WTC11 (cell line): ENCODE measurements at regions not wholly inside any gene's neighbourhood (a gene's known extent, or its start where the extent isn't known, plus 50 kb on each side); places are given as distances from the start of the nearest gene placed in this dataset.

Source experiments
- ATAC-seq: fragments of 200-7000 bp; cut with Tn5 transposase; 2 replicates; pipeline ENCODE4 v1.10.0; 2021; ENCODE audit warnings: mild to moderate bottlenecking, moderate library complexity
- CTCF ChIA-PET: fragments of 300-600 bp; sonication (Branson Sonifier 250); formaldehyde crosslinking; loops from one replicate; lab custom pipeline; 2021; ENCODE audit warnings: antibody characterized with exemption; lab: Charles Lee
- POLR2A ChIA-PET: fragments of 350-600 bp; sonication (Branson Sonifier 250); formaldehyde crosslinking; loops from one replicate; lab custom pipeline; 2021; ENCODE audit warnings: antibody characterized with exemption; lab: Charles Lee
- DNase-seq: peaks from one replicate; pipeline ENCODE4 v3.0.0; 2021; ENCODE audit warnings: low spot score
- H3K27ac Mint-ChIP-seq: 2 replicates; pipeline ENCODE4 v1.8.0; 2021; ENCODE audit warnings: mixed read lengths
- H3K27me3 Mint-ChIP-seq: 2 replicates; pipeline ENCODE4 v1.8.0; 2021; ENCODE audit warnings: low read depth, mild to moderate bottlenecking, moderate library complexity, mixed read lengths
- H3K36me3 Mint-ChIP-seq: 2 replicates; pipeline ENCODE4 v1.8.0; 2021; ENCODE audit warnings: mixed read lengths
- H3K4me1 Mint-ChIP-seq: 2 replicates; pipeline ENCODE4 v1.8.0; 2022; ENCODE audit warnings: mixed read lengths
- H3K4me3 Mint-ChIP-seq: 2 replicates; pipeline ENCODE4 v1.8.0; 2021; ENCODE audit warnings: mild to moderate bottlenecking, moderate library complexity, mixed read lengths
- H3K9me3 Mint-ChIP-seq: 2 replicates; pipeline ENCODE4 v1.8.0; 2021; ENCODE audit warnings: mixed read lengths
- ATF3 ChIP-seq: sonication (generic); formaldehyde crosslinking; conservative IDR thresholded peaks from 2 replicates; pipeline ENCODE4 v1.8.1; 2022; ENCODE audit warnings: mild to moderate bottlenecking, missing genetic modification reagents
- E2F5 ChIP-seq: sonication (generic); formaldehyde crosslinking; IDR thresholded peaks from 2 replicates; pipeline ENCODE4 v1.8.1; 2022; ENCODE audit warnings: mild to moderate bottlenecking, moderate library complexity, missing genetic modification reagents
- ELF4 ChIP-seq: sonication (generic); formaldehyde crosslinking; IDR thresholded peaks from 2 replicates; pipeline ENCODE4 v1.8.1; 2022; ENCODE audit warnings: low read depth, mild to moderate bottlenecking, moderate library complexity, missing genetic modification reagents
- ERG ChIP-seq: fragments of 250-450 bp; sonication (Bioruptor Pico); IDR thresholded peaks from 2 replicates; pipeline ENCODE4 v1.8.0; 2021; ENCODE audit warnings: mild to moderate bottlenecking
- ETV6 ChIP-seq: sonication (generic); formaldehyde crosslinking; IDR thresholded peaks from 2 replicates; pipeline ENCODE4 v1.8.1; 2022; ENCODE audit warnings: mild to moderate bottlenecking, missing genetic modification reagents
- FOXK1 ChIP-seq: sonication (generic); formaldehyde crosslinking; IDR thresholded peaks from 2 replicates; pipeline ENCODE4 v1.8.0; 2022; ENCODE audit warnings: mild to moderate bottlenecking, moderate library complexity, missing genetic modification reagents
- GRHL2 ChIP-seq: fragments of 250-450 bp; sonication (Bioruptor Pico); IDR thresholded peaks from 2 replicates; pipeline ENCODE4 v1.8.0; 2022; ENCODE audit warnings: mild to moderate bottlenecking, moderate library complexity; ENCODE audit not compliant: insufficient replicate concordance, severe bottlenecking
- HMGA2 ChIP-seq: fragments of 250-450 bp; sonication (Bioruptor Pico); IDR thresholded peaks from 2 replicates; pipeline ENCODE4 v1.4.0; 2021; ENCODE audit warnings: mild to moderate bottlenecking, moderate library complexity
- IRF1 ChIP-seq: sonication (generic); formaldehyde crosslinking; IDR thresholded peaks from 2 replicates; pipeline ENCODE4 v1.8.0; 2023; ENCODE audit warnings: missing genetic modification reagents
- JAZF1 ChIP-seq: fragments of 250-450 bp; sonication (Bioruptor Pico); IDR thresholded peaks from 2 replicates; pipeline ENCODE4 v1.9.0; 2021; ENCODE audit warnings: moderate library complexity, mild to moderate bottlenecking, inconsistent platforms
- NFATC4 ChIP-seq: fragments of 250-450 bp; sonication (Bioruptor Pico); IDR thresholded peaks from 2 replicates; pipeline ENCODE4 v1.9.0; 2021; ENCODE audit warnings: mild to moderate bottlenecking
- NR3C1 ChIP-seq: sonication (generic); formaldehyde crosslinking; conservative IDR thresholded peaks from 2 replicates; pipeline ENCODE4 v1.8.1; 2023; ENCODE audit warnings: low read depth, mild to moderate bottlenecking, missing genetic modification reagents
- SMAD4 ChIP-seq: sonication (generic); formaldehyde crosslinking; IDR thresholded peaks from 2 replicates; pipeline ENCODE4 v1.8.0; 2022; ENCODE audit warnings: mild to moderate bottlenecking, missing genetic modification reagents
- SP1 ChIP-seq: sonication (generic); formaldehyde crosslinking; conservative IDR thresholded peaks from 2 replicates; pipeline ENCODE4 v1.8.1; 2022; ENCODE audit warnings: missing genetic modification reagents
- STAT6 ChIP-seq: sonication (generic); formaldehyde crosslinking; conservative IDR thresholded peaks from 2 replicates; pipeline ENCODE4 v1.8.1; 2023; ENCODE audit warnings: mild to moderate bottlenecking, low read depth, missing genetic modification reagents, moderate library complexity
- TCF7 ChIP-seq: sonication (generic); formaldehyde crosslinking; IDR thresholded peaks from 2 replicates; pipeline ENCODE4 v1.8.0; 2022; ENCODE audit warnings: mild to moderate bottlenecking, low read depth, missing genetic modification reagents, moderate library complexity
- ZNF138 ChIP-seq: sonication (generic); formaldehyde crosslinking; conservative IDR thresholded peaks from 2 replicates; pipeline ENCODE4 v1.8.1; 2022; ENCODE audit warnings: mild to moderate bottlenecking, moderate library complexity, missing genetic modification reagents
- ZNF281 ChIP-seq: sonication (generic); formaldehyde crosslinking; IDR thresholded peaks from 2 replicates; pipeline ENCODE4 v1.8.0; 2023; ENCODE audit warnings: mild to moderate bottlenecking, missing genetic modification reagents
- ZNF317 ChIP-seq: sonication (generic); formaldehyde crosslinking; IDR thresholded peaks from 2 replicates; pipeline ENCODE4 v1.8.1; 2023; ENCODE audit warnings: low read depth, mild to moderate bottlenecking, moderate library complexity, missing genetic modification reagents, borderline replicate concordance
- ZNF532 ChIP-seq: fragments of 250-450 bp; sonication (Bioruptor Pico); IDR thresholded peaks from 2 replicates; pipeline ENCODE4 v1.9.0; 2021; ENCODE audit warnings: mild to moderate bottlenecking, borderline replicate concordance

GRCh38 chr22:47512617-47513016 lies 750.2 kb downstream of the TBC1D22A start:
- DNase-seq: no peak
- TF ChIP-seq JAZF1: no peak
- no peak for TF ChIP-seq ATF3
- no peak for TF ChIP-seq IRF1 (CRISPR knock-in tag)
- TF ChIP-seq ZNF281 (CRISPR knock-in tag): no peak
- no peak for TF ChIP-seq HMGA2 (CRISPR knock-in tag)
- no peak for TF ChIP-seq TCF7
- no peak for TF ChIP-seq SMAD4 (CRISPR knock-in tag)
- no peak for TF ChIP-seq SP1
- TF ChIP-seq NR3C1: no peak
- TF ChIP-seq, all 79 proteins: peak for 0
- H3K4me1 Mint-ChIP-seq: no peaks in the 10 kb centered on the region
- POLR2A ChIA-PET: no interaction called here
- CTCF ChIA-PET: interaction anchor here (0.5 kb wide), 1 partner anchor 36 kb away, joined by 5 read pairs; no protein-coding TSS in a partner anchor
- peaks cover 20% of the 10 kb centered on the region for H3K9me3 Mint-ChIP-seq
- ATAC-seq: no peak
- H3K4me3 Mint-ChIP-seq: no peak overlapping the region
- peaks cover 17% of the 10 kb centered on the region for H3K36me3 Mint-ChIP-seq
- peaks cover 10% of the 10 kb centered on the region; the same call in 1 of the 2 replicates for H3K27me3 Mint-ChIP-seq
- no peak overlapping the region for H3K27ac Mint-ChIP-seq

GRCh38 chr22:47504962-47505361 lies 742.5 kb downstream of the TBC1D22A start:
- DNase-seq: no peak
- H3K27me3 Mint-ChIP-seq: peaks cover 4% of the 10 kb centered on the region
- peaks cover 75% of the 10 kb centered on the region for H3K9me3 Mint-ChIP-seq
- H3K27ac Mint-ChIP-seq: no peak overlapping the region
- H3K4me3 Mint-ChIP-seq: no peak overlapping the region
- ATAC-seq: no peak
- POLR2A ChIA-PET: no interaction called here
- CTCF ChIA-PET: no interaction called here
- TF ChIP-seq NFATC4 (CRISPR knock-in tag) (no peak), TCF7 (no peak), GRHL2 (CRISPR knock-in tag) (no peak), ERG (CRISPR knock-in tag) (no peak), ZNF532 (CRISPR knock-in tag) (no peak)
- peaks cover 20% of the 10 kb centered on the region for H3K36me3 Mint-ChIP-seq
- no peaks in the 10 kb centered on the region for H3K4me1 Mint-ChIP-seq

GRCh38 chr22:47498969-47499495 lies 736.6 kb downstream of the TBC1D22A start:
- DNase-seq (no peak), ATAC-seq (no peak)
- Mint-ChIP-seq H3K4me3 (no peak overlapping the region), H3K27me3 (no peaks in the 10 kb centered on the region; the same call in 1 of the 2 replicates), H3K27ac (no peak overlapping the region), H3K4me1 (no peaks in the 10 kb centered on the region), H3K9me3 (peaks cover 72% of the 10 kb centered on the region), H3K36me3 (peaks cover 28% of the 10 kb centered on the region)
- POLR2A ChIA-PET: no interaction called here
- CTCF ChIA-PET: no interaction called here
- TF ChIP-seq FOXK1 (CRISPR knock-in tag): no peak
- TF ChIP-seq ETV6 (CRISPR knock-in tag): no peak
- no peak for TF ChIP-seq ZNF317 (CRISPR knock-in tag)
- no peak for TF ChIP-seq ZNF138
- no peak for TF ChIP-seq JAZF1
- TF ChIP-seq STAT6 (CRISPR knock-in tag): no peak
- no peak for TF ChIP-seq E2F5 (CRISPR knock-in tag)
- TF ChIP-seq ELF4 (CRISPR knock-in tag): no peak
